ENCODE measurements at regions not wholly inside any gene's neighbourhood (a gene's known extent, or its start where the extent isn't known, plus 50 kb on each side); places are given as distances from the start of the nearest gene placed in this dataset.

DNA sequence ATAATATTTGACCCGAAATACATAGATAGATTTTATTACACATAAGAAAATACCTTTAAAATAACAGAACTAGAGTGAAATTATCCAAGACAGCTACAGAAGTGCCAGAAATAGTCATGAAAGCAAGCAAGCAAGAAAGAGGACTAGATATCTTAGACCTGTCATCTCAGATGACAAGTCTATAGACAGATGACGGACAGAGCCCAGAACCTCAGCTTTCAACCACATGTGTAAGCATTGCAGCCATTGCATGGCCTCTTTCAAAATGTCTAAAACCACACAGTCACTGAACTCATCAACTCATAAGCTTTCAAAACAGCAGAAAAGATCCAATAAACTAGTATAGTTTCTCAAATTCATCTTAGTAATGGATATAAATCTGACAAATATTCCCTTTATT, 59.8 kb upstream of the FHIT start:
- TF ChIP-seq POLR2A (IDR thresholded peaks at IDR 0.05) = no peak
- TF ChIP-seq CTCF (IDR thresholded peaks at IDR 0.05) = no peak
- TF ChIP-seq POLR2AphosphoS5 (IDR thresholded peaks at IDR 0.05) = no peak
- no peak for TF ChIP-seq EP300 (IDR thresholded peaks at IDR 0.05; ENCODE audit: low read depth)

Data from transverse colon (tissue), 4 donors.